Cerebellar cortex (tissue), 1 donor: ENCODE measurements at regions not wholly inside any gene's neighbourhood (a gene's known extent, or its start where the extent isn't known, plus 50 kb on each side); places are given as distances from the start of the nearest gene placed in this dataset.

Experiments used
- DNase-seq: peaks from one replicate; pipeline ENCODE4 v3.0.0-alpha.2; 2015; ENCODE audit warnings: low spot score

DNA sequence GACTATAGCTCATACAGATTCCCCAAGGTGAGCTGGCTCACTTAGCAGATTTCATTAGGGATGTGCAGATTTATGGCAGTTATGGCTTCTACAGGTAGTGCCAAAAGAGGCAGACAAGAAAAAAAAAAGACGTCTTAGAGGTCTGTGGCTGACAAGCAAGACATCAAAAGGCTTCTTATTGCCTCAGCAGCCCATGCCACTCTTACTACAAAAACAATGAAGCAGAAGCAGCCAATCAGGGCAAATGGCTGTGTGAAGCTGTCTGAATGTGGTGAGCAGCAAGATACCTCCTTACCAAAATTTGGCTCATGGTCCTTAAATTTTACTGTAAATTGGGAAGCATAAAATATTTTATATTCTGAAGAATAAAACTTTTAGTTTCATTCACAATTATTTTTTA lies 557.5 kb upstream of the GOLIM4 start:
- no peak for DNase-seq

GRCh38 chr3:168648321-168648720 lies 552.6 kb upstream of the GOLIM4 start:
- DNase-seq, result no peak

DNA sequence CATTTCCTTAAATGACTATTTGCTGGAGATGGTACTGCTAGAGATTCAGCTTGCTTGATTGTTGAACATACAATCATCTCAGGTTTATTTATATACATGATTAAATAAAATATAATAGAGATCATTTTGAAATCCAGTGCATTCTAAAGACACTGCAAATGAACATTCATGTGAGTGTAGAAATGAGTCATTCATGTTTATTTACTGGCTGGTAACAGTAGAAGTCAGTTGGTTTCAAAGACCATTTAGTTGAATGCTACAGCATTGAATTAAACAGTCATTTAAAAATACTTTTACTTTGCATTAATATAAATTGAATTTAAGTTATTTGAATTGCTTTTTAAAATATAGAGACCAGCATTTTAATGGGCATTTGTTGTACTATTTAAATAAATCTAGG lies 551.9 kb upstream of the GOLIM4 start:
- DNase-seq, result no peak

GRCh38 chr3:168645180-168645579 lies 549.5 kb upstream of the GOLIM4 start:
- no peak for DNase-seq

GRCh38 chr3:168628549-168628948 lies 532.8 kb upstream of the GOLIM4 start:
- no peak for DNase-seq

- DNase-seq, result no peak
Measured at GRCh38 chr3:168625477-168625876, 529.8 kb upstream of the GOLIM4 start.

- DNase-seq, result no peak
Measured at GRCh38 chr3:168624892-168625448, 529.2 kb upstream of the GOLIM4 start.

- no peak for DNase-seq
Measured at GRCh38 chr3:168624195-168624594, 528.5 kb upstream of the GOLIM4 start.

DNA sequence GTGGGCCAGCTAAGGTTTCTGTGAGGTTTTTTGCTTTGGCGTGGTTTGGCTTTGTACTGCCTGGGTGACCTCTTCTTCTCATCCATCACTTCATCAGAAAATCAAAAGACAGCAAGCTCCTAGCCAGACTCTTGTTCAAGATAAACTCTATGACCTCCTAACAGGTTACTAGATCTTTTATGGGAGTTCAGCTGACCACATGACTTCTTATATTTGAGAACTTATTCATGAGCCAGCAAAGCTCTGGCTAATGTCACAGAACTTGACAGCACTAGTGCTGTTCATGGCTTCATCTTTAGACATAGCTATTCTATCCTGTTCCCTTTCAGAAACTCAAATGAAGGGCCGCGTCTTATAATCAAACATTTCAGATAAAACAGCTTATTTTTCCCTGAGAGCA lies 527.1 kb upstream of the GOLIM4 start:
- no peak for DNase-seq

GRCh38 chr3:168620854-168621253 lies 525.1 kb upstream of the GOLIM4 start:
- peak; percentile 34 for DNase-seq

DNA sequence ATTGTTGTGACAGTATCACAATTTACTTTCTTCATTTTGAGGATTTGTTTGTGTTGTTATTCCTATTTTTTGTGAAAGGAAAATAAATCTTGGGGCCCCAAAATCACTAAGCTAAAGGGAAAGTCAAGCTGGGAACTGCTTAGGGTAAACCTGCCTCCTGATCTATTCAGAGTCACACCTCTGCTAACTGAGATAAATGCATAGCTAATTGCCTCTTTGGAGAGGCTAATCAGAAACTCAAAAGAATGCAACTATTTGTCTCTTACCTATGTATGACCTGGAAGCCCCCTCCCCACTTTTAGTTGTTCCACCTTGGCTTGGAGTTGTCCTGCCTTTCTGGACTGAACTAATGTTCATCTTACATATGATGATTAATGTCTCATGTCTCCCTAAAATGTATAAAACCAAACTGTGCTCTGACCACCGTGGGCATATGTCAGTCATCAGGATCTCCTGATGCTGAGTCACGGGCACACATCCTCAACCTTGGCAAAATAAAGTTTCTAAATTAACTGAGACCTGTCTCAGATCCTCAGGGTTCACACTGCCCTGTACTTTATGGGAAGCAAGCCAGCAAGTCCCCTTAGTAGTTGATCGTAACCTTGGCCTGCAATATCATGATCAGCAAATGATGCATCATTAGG lies 523.2 kb upstream of the GOLIM4 start:
- no peak for DNase-seq

- no peak for DNase-seq
Measured at GRCh38 chr3:168617658-168618057, 521.9 kb upstream of the GOLIM4 start.

- DNase-seq, result no peak
Measured at GRCh38 chr3:168616915-168617314, 521.2 kb upstream of the GOLIM4 start.

- no peak for DNase-seq
Measured at GRCh38 chr3:168615493-168616020, 519.8 kb upstream of the GOLIM4 start.

DNA sequence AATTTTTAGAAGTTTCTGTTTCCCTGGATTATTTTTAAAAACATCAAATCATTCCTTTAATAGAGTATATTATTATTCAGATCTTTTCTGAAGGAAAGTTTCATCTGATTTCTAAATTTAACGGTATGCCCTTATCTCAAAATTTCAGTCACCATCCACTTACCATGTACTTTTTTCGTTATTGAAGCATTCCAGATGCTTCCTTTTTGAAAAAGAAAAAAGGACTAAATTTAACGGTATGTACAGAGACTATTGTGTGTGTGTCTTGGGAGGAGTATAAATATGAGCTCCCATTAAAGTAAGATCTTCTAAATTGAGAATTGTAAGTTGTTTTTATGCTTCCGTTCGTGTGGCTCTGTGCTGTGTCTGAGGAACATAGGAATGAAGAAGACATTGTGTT lies 517.4 kb upstream of the GOLIM4 start:
- DNase-seq, result no peak

GRCh38 chr3:168612671-168613070 lies 516.9 kb upstream of the GOLIM4 start:
- DNase-seq, result no peak

- no peak for DNase-seq
Measured at GRCh38 chr3:168611826-168612225, 516.1 kb upstream of the GOLIM4 start.

DNA sequence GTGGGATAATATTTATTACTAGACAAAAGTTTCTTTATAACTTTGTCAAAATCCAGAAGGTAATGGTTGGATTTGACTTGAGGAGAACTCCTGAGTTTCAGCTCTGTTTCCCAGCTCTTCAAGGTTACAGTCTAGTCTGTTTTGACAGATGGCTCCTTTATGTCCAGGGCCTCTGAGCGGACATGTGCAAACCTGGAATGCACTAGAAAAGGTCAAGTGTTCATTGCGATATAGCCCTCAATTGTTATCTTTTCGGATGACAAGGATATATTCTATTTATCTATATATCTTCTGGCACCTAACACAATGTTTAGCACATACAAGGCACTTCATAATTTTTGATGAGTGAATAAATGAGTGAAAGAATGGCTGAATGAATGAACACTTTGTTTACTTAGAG lies 513.2 kb upstream of the GOLIM4 start:
- no peak for DNase-seq

DNA sequence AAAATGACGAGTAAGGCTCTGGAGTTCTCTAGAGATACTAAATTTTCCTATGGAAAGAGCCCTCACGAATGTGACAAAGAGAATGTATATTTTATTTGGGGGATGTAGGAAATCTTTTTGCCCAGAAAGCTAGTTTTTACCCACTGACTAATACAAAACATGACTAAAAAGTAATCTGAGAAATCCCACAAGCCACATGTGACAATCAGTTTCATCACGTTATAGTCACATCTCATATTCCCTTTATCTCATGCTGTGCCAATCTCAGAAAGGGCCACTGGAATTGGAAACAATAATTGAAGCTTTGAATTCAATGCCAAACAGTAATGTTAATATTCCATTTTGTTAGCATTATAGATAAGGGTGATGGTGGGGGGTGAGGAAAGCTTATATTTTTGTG lies 509.0 kb upstream of the GOLIM4 start:
- no peak for DNase-seq

DNA sequence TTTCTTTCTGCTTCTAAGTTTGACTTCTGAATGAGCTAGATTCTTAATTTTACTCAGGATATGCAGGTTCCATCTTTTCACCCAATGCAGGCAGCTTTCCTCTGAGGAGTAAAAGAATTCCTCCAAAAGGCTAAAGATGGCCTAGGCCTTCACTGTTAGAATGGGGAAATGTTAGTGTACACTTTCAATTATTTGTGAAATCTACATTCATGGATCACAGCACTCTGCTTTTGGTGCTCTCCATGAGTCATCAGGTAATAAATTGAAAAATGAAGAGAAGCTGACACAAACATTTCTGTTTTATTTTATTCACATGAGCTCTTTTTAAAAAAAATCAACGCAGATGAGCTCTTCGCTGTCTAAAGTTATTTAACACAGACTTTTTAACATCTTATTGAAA lies 502.5 kb upstream of the GOLIM4 start:
- DNase-seq, result no peak

DNA sequence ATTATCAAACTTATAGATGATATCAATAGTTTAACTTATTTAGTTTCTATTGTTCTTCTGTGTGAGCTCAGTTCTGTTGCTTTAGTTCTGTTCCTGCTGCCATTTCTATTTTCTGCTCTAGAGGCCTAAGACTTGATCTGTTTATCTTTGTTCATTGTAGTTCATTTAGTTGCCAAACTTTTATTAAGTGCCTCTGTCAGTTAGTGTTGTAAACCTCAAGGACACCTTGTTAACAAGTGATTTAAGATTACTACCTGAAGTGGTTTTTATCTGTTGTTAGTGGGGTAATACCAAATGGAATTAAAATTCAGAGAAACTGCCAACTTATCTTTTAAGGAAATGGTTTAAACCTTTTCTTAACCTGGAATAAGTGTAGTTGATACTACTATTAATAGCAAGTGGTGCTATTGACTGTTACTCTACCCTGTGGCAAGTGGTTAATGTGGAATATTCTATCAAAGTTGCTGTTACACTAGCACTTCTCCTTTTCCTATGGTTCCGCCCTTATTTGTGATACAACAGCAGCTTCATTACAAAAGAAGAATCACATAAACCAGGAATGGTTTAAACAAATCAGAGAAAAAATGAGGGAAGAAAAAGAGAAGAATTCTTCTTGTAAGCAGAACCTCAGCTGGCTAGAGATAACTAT lies 500.6 kb upstream of the GOLIM4 start:
- no peak for DNase-seq

GRCh38 chr3:168591587-168591986 lies 495.9 kb upstream of the GOLIM4 start:
- peak; percentile 21 for DNase-seq

DNA sequence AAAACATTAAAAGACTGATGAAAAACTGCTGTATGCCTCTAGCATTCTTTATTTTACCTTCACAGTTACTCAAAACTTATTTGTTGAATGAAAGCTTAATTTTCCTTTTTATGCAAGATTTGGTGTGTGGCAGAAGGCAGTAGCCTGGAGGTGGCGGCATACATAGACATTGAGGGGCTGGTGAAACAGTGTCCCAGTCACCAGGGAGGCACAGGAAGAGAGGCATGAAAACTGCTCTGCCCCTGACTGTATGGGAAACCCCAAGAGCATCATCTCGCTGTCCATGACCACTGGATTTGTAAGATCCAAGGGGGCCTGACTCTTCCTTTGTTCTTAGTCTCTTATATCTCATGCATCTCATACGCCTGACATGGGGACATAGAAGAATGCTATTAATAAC lies 493.7 kb upstream of the GOLIM4 start:
- DNase-seq, result no peak

DNA sequence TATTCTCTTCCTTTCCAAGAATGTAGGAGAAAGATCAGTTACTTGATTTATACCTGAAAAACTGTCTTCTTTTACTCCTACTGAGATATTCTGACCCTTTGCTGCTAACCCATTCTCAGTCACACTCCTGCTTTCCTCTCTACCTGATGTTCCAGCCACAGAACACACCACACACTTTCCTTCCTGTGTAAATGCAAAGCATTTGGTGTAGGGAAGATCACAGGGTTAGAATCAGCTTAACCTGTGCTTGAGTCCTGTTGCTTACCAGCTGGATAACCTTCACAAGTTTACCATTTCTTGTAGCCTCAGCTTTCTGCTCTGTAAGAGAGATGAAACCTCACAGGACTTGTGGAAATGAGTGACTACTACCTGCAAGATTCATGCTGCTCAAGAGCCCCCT lies 489.8 kb upstream of the GOLIM4 start:
- DNase-seq, result no peak
